Stomach (tissue), 8 donors: ENCODE measurements at regions not wholly inside any gene's neighbourhood (a gene's known extent, or its start where the extent isn't known, plus 50 kb on each side); places are given as distances from the start of the nearest gene placed in this dataset.
A peak's percentile ranks its signal among the peaks of the same experiment; 100 is the strongest.

ENCODE experiments used
- DNase-seq, 2 donors: peaks; one replicate each; pipeline versions ENCODE4 v3.0.0 to v3.0.0-alpha.2; 2013 to 2019
- H3K27ac ChIP-seq, 5 donors: fragments of 200-600 bp in 4 of 5; sonication (generic) in 4 of 5; one replicate each; pipeline ENCODE4 v1.5.1; 2013 to 2019; ENCODE audit warnings: mild to moderate bottlenecking in 1 of 5, moderate library complexity in 1 of 5
- H3K27me3 ChIP-seq, 3 donors: fragments of 200-600 bp; sonication (generic); one replicate each; pipeline ENCODE4 v1.5.1; 2017 to 2019; ENCODE audit warnings: mixed run types in 1 of 3
- H3K36me3 ChIP-seq, 4 donors: fragments of 200-600 bp; sonication (generic); 1 replicate in 3 of 4; 2 replicates in 1 of 4; pipeline ENCODE4 v1.5.1; 2016 to 2019
- H3K4me1 ChIP-seq, 4 donors: fragments of 200-600 bp; sonication (generic); one replicate each; pipeline ENCODE4 v1.5.1; 2016 to 2019
- H3K4me3 ChIP-seq, 4 donors: fragments of 200-600 bp; sonication (generic) in 3 of 4; one replicate each; pipeline ENCODE4 v1.5.1; 2016 to 2019; ENCODE audit warnings: mild to moderate bottlenecking in 1 of 4
- H3K9me3 ChIP-seq, 4 donors: fragments of 200-600 bp; sonication (generic); one replicate each; pipeline ENCODE4 v1.5.1; 2016 to 2019
- EP300 ChIP-seq: sonication (generic); formaldehyde crosslinking; IDR thresholded peaks from one replicate; pipeline ENCODE4 v1.6.1; 2017; ENCODE audit warnings: antibody characterized with exemption
- POLR2A ChIP-seq, 4 donors: fragments of 450-650 bp; IDR thresholded peaks; one replicate each; pipeline ENCODE4 v1.6.1; 2016; ENCODE audit warnings: antibody characterized with exemption in 4 of 4, control low read depth in 2 of 4, mild to moderate bottlenecking in 1 of 4, moderate library complexity in 1 of 4
- POLR2AphosphoS5 ChIP-seq, 3 donors: sonication (generic); formaldehyde crosslinking; IDR thresholded peaks; one replicate each; pipeline ENCODE4 v1.6.1; 2016; ENCODE audit warnings: antibody characterized with exemption in 3 of 3
- WGBS, 5 donors: extraction: QIAGEN DNeasy Blood & Tissue Kit in 3 of 5; methylation state at CpG; one replicate each; pipeline versions ENCODE4 v1.1.5 to v1.1.7; 2013 to 2018; 5-methylcytosine and 5-hydroxymethylcytosine counted together
- intact Hi-C: fragments of 100-400 bp; cut with DNase I; formaldehyde crosslinking; loops from one replicate; pipeline ENCODE4 v1.15.1; 2023; ENCODE audit warnings: low total_unique reads
- TF ChIP-seq, protein P1 (sequence below), 7 experiments: fragments of 450-650 bp in 4 of 7; fragments of 200-600 bp in 3 of 7; sonication (generic) in 3 of 7; IDR thresholded peaks; one replicate each; pipeline ENCODE4 v1.5.1; 2016 to 2019; ENCODE audit warnings: antibody characterized with exemption in 7 of 7, control low read depth in 2 of 7, mild to moderate bottlenecking in 1 of 7
- donor health status: healthy with polysubstance abuse.
- donor health status: Bipolar disorder and iron deficiency.
- donor health status: healthy.

DNA sequence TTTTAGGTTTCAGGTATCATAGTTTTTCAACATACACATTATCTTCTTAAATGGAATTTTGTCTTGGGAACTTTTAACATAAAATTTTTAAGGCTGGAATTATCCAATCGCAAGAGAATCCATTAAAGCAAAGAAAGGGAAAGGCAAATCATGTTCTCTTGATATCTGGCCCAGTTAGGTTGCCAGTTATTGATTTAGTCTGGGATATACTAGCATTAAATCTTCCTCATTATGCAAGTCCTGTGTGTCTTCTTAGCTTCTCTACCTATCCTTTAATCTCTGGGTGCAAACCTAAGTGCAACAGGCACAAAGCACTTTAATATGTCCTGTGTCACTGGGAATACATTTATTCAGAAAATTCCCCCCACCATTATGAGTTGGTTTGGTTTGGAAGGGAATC lies 75.4 kb upstream of the CNTLN start:
- Histone ChIP-seq H3K27me3 (no peaks in the 10 kb centered on the region), H3K4me1 (no peaks in the 10 kb centered on the region), H3K36me3 (no peaks in the 10 kb centered on the region), H3K9me3 (no peaks in the 10 kb centered on the region), H3K4me3 (no peak overlapping the region), H3K27ac (no peak overlapping the region)
- intact Hi-C loops, result no loop called here
- no peak for TF ChIP-seq POLR2AphosphoS5 (IDR thresholded peaks at IDR 0.05)
- TF ChIP-seq, protein P1, sequence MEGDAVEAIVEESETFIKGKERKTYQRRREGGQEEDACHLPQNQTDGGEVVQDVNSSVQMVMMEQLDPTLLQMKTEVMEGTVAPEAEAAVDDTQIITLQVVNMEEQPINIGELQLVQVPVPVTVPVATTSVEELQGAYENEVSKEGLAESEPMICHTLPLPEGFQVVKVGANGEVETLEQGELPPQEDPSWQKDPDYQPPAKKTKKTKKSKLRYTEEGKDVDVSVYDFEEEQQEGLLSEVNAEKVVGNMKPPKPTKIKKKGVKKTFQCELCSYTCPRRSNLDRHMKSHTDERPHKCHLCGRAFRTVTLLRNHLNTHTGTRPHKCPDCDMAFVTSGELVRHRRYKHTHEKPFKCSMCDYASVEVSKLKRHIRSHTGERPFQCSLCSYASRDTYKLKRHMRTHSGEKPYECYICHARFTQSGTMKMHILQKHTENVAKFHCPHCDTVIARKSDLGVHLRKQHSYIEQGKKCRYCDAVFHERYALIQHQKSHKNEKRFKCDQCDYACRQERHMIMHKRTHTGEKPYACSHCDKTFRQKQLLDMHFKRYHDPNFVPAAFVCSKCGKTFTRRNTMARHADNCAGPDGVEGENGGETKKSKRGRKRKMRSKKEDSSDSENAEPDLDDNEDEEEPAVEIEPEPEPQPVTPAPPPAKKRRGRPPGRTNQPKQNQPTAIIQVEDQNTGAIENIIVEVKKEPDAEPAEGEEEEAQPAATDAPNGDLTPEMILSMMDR (IDR thresholded peaks at IDR 0.05), result no peak
- TF ChIP-seq EP300, result no peak
- TF ChIP-seq POLR2A (IDR thresholded peaks at IDR 0.05), result no peak
- 89 to 97% (median 92%) methylated on average over 1 of the region's 1 CpG for WGBS, 5 donors
- no peak for DNase-seq

DNA sequence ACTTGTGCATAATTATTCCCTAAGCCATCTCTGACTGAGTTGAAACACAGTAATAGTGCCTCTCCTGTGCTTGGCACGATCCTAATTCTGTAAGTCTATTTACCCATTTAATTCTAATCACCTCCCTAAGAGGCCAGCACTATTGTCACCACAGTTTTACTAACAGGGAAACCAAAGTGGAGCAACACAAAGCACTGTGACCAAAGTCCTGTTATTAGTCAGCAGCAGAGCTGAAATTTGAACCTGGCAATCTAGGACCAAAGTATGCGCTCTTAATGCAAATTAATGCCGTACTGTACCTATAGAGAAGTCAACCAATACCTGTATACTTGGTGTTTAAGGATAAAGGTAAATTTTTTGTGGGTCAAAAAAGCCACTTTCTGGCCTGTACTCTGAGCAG lies 77.1 kb upstream of the CNTLN start:
- Histone ChIP-seq H3K9me3 (no peaks in the 10 kb centered on the region), H3K4me3 (no peak overlapping the region), H3K27me3 (no peaks in the 10 kb centered on the region), H3K4me1 (no peaks in the 10 kb centered on the region), H3K36me3 (no peaks in the 10 kb centered on the region), H3K27ac (no peak overlapping the region)
- TF ChIP-seq EP300 (no peak), POLR2A (IDR thresholded peaks at IDR 0.05) (no peak), POLR2AphosphoS5 (IDR thresholded peaks at IDR 0.05) (no peak)
- TF ChIP-seq, protein P1 (IDR thresholded peaks at IDR 0.05), result no peak
- 47 to 55% (median 49%) methylated on average over 3 of the region's 3 CpGs for WGBS, 5 donors
- peak in 1 of 2 donors; percentile 30 for DNase-seq
- intact Hi-C loops, result no loop called here

DNA sequence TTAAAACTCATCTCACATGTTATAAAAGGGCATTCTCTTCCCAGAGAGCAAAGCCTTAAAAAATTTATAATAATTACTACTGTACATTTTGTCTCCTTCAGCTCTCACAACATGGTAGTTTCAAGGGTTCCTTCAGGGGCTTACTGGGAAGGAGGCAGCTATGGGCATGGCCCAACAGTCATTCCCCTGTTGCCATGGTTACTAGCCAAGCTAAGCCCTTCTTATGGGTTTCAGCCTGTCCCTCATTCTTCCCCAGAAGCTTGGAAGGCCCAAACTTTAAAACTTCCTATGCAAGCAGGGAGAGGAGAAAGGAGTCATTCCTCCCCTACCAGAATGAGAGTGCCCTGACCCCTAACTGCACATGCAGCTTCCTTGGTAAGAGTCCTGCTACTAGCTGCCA lies 82.2 kb upstream of the CNTLN start:
- H3K4me1 ChIP-seq, result no peaks in the 10 kb centered on the region
- H3K9me3 ChIP-seq, result no peaks in the 10 kb centered on the region
- no peak overlapping the region for H3K27ac ChIP-seq
- no peak for DNase-seq
- no peak for TF ChIP-seq EP300
- no peak for TF ChIP-seq POLR2AphosphoS5 (IDR thresholded peaks at IDR 0.05)
- no peak for TF ChIP-seq POLR2A (IDR thresholded peaks at IDR 0.05)
- TF ChIP-seq, protein P1 (IDR thresholded peaks at IDR 0.05), result no peak
- H3K36me3 ChIP-seq, result no peaks in the 10 kb centered on the region
- no peak overlapping the region for H3K4me3 ChIP-seq
- intact Hi-C loops, result no loop called here
- no peaks in the 10 kb centered on the region for H3K27me3 ChIP-seq

DNA sequence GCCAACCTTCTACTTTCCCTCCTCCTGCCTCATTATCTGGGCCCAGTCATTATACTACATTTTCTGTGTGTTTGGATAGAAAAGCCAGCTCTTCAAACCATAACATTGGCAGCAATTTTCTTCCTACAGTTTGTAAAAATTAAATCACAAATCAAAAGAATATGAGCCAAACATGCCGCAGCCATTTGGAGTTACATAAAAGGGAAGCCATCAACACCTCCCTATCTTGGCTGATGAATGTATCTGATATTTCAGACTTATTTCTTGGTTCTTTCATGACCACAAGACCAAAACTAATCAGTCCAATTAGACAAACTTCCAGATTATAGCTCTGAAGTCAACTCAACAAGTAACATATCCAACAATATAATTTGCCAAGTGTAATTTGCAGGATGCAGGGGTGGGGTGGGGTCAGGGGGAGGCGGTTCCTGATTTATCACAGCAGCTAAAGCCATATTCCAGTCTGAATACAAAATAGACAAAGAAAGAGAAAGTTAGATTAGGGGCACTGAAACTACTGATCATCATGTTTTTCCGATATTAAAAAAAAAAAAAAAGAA lies 89.4 kb upstream of the CNTLN start:
- Histone ChIP-seq H3K4me3 (no peak overlapping the region), H3K4me1 (no peaks in the 10 kb centered on the region), H3K27ac (no peak overlapping the region), H3K27me3 (no peaks in the 10 kb centered on the region), H3K9me3 (no peaks in the 10 kb centered on the region), H3K36me3 (no peaks in the 10 kb centered on the region)
- intact Hi-C loops, result no loop called here
- TF ChIP-seq EP300 (no peak), POLR2AphosphoS5 (IDR thresholded peaks at IDR 0.05) (no peak), POLR2A (IDR thresholded peaks at IDR 0.05) (no peak)
- TF ChIP-seq, protein P1 (IDR thresholded peaks at IDR 0.05), result no peak
- 77 to 89% (median 85%) methylated on average over 3 of the region's 3 CpGs for WGBS, 5 donors
- DNase-seq, result no peak
